NB4 (cell line): ENCODE measurements at regions not wholly inside any gene's neighbourhood (a gene's known extent, or its start where the extent isn't known, plus 50 kb on each side); places are given as distances from the start of the nearest gene placed in this dataset.

Source experiments
- DNase-seq: peaks from one replicate; pipeline ENCODE4 v3.0.0; 2010; ENCODE audit warnings: low read depth
- H3K4me3 ChIP-seq: one replicate; pipeline ENCODE4 v1.5.1; 2011; ENCODE audit warnings: mild to moderate bottlenecking, low read depth, low read length, moderate library complexity
- CTCF ChIP-seq: IDR thresholded peaks from one replicate; pipeline ENCODE4 v1.5.1; 2012; ENCODE audit warnings: low read depth, low read length
- MAX ChIP-seq: IDR thresholded peaks from 2 replicates; pipeline ENCODE4 v1.6.1; 2011; ENCODE audit warnings: low read depth, low read length
- MYC ChIP-seq: IDR thresholded peaks from 2 replicates; pipeline ENCODE4 v1.6.1; 2011; ENCODE audit warnings: low read depth, low read length
- POLR2A ChIP-seq: IDR thresholded peaks from 2 replicates; pipeline ENCODE4 v1.6.1; 2011; ENCODE audit warnings: mild to moderate bottlenecking; ENCODE audit not compliant: insufficient read length; ENCODE audit errors: extremely low read depth

- no peak overlapping the region for H3K4me3 ChIP-seq
- TF ChIP-seq MYC (no peak), POLR2A (no peak), CTCF (no peak), MAX (no peak)
- DNase-seq = no peak
Observed at GRCh38 chr2:117269574-117269973, 544.9 kb upstream of the DDX18 start.

- no peak for TF ChIP-seq CTCF
- no peak for TF ChIP-seq POLR2A
- TF ChIP-seq MYC = no peak
- TF ChIP-seq MAX = no peak
- no peak overlapping the region for H3K4me3 ChIP-seq
- no peak for DNase-seq
Observed at GRCh38 chr2:117271631-117272030, 542.9 kb upstream of the DDX18 start.

- TF ChIP-seq MAX = no peak
- no peak for TF ChIP-seq POLR2A
- TF ChIP-seq CTCF = no peak
- TF ChIP-seq MYC = no peak
- DNase-seq = no peak
- no peak overlapping the region for H3K4me3 ChIP-seq
Observed at GRCh38 chr2:117273009-117273671, 541.4 kb upstream of the DDX18 start.

- H3K4me3 ChIP-seq = no peak overlapping the region
- DNase-seq = no peak
- TF ChIP-seq POLR2A (no peak), MYC (no peak), MAX (no peak), CTCF (no peak)
Observed at GRCh38 chr2:117293012-117293411, 521.5 kb upstream of the DDX18 start.

GRCh38 chr2:117299451-117299850, 515.0 kb upstream of the DDX18 start:
- H3K4me3 ChIP-seq = no peak overlapping the region
- TF ChIP-seq MYC (no peak), MAX (no peak), CTCF (no peak), POLR2A (no peak)
- no peak for DNase-seq
